Neural cell (in vitro differentiated cells): ENCODE measurements at regions not wholly inside any gene's neighbourhood (a gene's known extent, or its start where the extent isn't known, plus 50 kb on each side); places are given as distances from the start of the nearest gene placed in this dataset.

Experiments used
- H2AFZ ChIP-seq: fragments of 200-600, 300-800 bp; sonication (generic), shearing (Covaris generic); 2 replicates; pipeline ENCODE4 v1.6.0; 2014; ENCODE audit warnings: low read depth, mild to moderate bottlenecking, antibody characterized with exemption, low read length, moderate library complexity
- H3F3A ChIP-seq: fragments of 200-600 bp; shearing (Covaris generic); 2 replicates; pipeline ENCODE4 v1.6.1; 2016; ENCODE audit warnings: mild to moderate bottlenecking, moderate library complexity, mixed read lengths, antibody characterized with exemption, low read length; ENCODE audit not compliant: insufficient read depth, poor library complexity, severe bottlenecking
- H3K27ac ChIP-seq: fragments of 200-600, 300-800 bp; sonication (generic), shearing (Covaris generic); 2 replicates; pipeline ENCODE4 v1.5.1; 2014; ENCODE audit warnings: mild to moderate bottlenecking, low read length, moderate library complexity
- H3K27me3 ChIP-seq: fragments of 300-800, 200-600 bp; sonication (generic), shearing (Covaris generic); 2 replicates; pipeline ENCODE4 v1.6.0; 2014; ENCODE audit warnings: mild to moderate bottlenecking, low read depth, low read length, moderate library complexity; ENCODE audit not compliant: insufficient read depth
- H3K36me3 ChIP-seq: fragments of 300-800, 200-600 bp; sonication (generic), shearing (Covaris generic); 2 replicates; pipeline ENCODE4 v1.5.1; 2014; ENCODE audit warnings: mild to moderate bottlenecking, antibody characterized with exemption, low read length, moderate library complexity; ENCODE audit not compliant: insufficient read depth
- H3K4me2 ChIP-seq: fragments of 300-800, 200-600 bp; sonication (generic), shearing (Covaris generic); 2 replicates; pipeline ENCODE4 v1.6.0; 2014; ENCODE audit warnings: mild to moderate bottlenecking, low read length
- H3K4me3 ChIP-seq: fragments of 300-800, 200-600 bp; sonication (generic), shearing (Covaris generic); 2 replicates; pipeline ENCODE4 v1.5.1; 2014; ENCODE audit warnings: mild to moderate bottlenecking, low read length, moderate library complexity
- H3K79me2 ChIP-seq: fragments of 200-600 bp; shearing (Covaris generic); replicated peaks from 2 replicates; pipeline ENCODE4 v1.6.0; 2014; ENCODE audit warnings: mild to moderate bottlenecking, low read length, moderate library complexity; ENCODE audit not compliant: insufficient read depth
- H3K9ac ChIP-seq: fragments of 300-800, 200-600 bp; sonication (generic), shearing (Covaris generic); 2 replicates; pipeline ENCODE4 v1.6.1; 2016; ENCODE audit warnings: mild to moderate bottlenecking, low read length, mixed read lengths
- H3K9me2 ChIP-seq: fragments of 200-600 bp; shearing (Covaris generic); 2 replicates; pipeline ENCODE4 v1.6.1; 2016; ENCODE audit warnings: mild to moderate bottlenecking, low read length, mixed read lengths; ENCODE audit not compliant: insufficient read depth
- H3K9me3 ChIP-seq: fragments of 200-600, 300-800 bp; sonication (generic), shearing (Covaris generic); 2 replicates; pipeline ENCODE4 v1.6.1; 2016; ENCODE audit warnings: mild to moderate bottlenecking, mixed run types, low read length, moderate library complexity, mixed read lengths
- H4K20me1 ChIP-seq: fragments of 200-600 bp; shearing (Covaris generic); 2 replicates; pipeline ENCODE4 v1.6.1; 2016; ENCODE audit warnings: mild to moderate bottlenecking, mixed run types; ENCODE audit not compliant: insufficient read depth
- EP300 ChIP-seq: fragments of 450-650 bp; conservative IDR thresholded peaks from 2 replicates; pipeline ENCODE4 v1.6.1; 2014; ENCODE audit warnings: antibody characterized with exemption, mild to moderate bottlenecking, moderate library complexity; ENCODE audit not compliant: poor library complexity, severe bottlenecking
- EZH2 ChIP-seq: fragments of 200-600, 300-800 bp; shearing (Covaris generic), sonication (generic); IDR thresholded peaks from 2 replicates; pipeline ENCODE4 v1.6.1; 2014; ENCODE audit warnings: antibody characterized with exemption, low read length, borderline replicate concordance, mild to moderate bottlenecking; ENCODE audit not compliant: insufficient read depth, poor library complexity, severe bottlenecking
- MXI1 ChIP-seq: fragments of 450-650 bp; conservative IDR thresholded peaks from 2 replicates; pipeline ENCODE4 v1.6.1; 2014; ENCODE audit warnings: antibody characterized with exemption, mild to moderate bottlenecking; ENCODE audit not compliant: poor library complexity, severe bottlenecking
- POLR2AphosphoS5 ChIP-seq: IDR thresholded peaks from 2 replicates; pipeline ENCODE4 v1.6.1; 2012
- RAD21 ChIP-seq: fragments of 450-650 bp; conservative IDR thresholded peaks from 2 replicates; pipeline ENCODE4 v1.6.1; 2014; ENCODE audit warnings: antibody characterized with exemption, mild to moderate bottlenecking, moderate library complexity
- SMC3 ChIP-seq: fragments of 450-650 bp; conservative IDR thresholded peaks from 2 replicates; pipeline ENCODE4 v1.6.1; 2014; ENCODE audit warnings: antibody characterized with exemption, mild to moderate bottlenecking, moderate library complexity; ENCODE audit not compliant: poor library complexity
- TAF1 ChIP-seq: IDR thresholded peaks from 2 replicates; pipeline ENCODE4 v1.6.1; 2012; ENCODE audit warnings: low read depth
- TF ChIP-seq, protein P1 (sequence below): fragments of 450-650 bp; IDR thresholded peaks from 2 replicates; pipeline ENCODE4 v1.5.1; 2014; ENCODE audit warnings: antibody characterized with exemption, mild to moderate bottlenecking, moderate library complexity; ENCODE audit not compliant: poor library complexity, severe bottlenecking
- TF ChIP-seq, protein P2 (sequence below): IDR thresholded peaks from 2 replicates; pipeline ENCODE4 v1.6.1; 2012; ENCODE audit warnings: borderline replicate concordance

DNA sequence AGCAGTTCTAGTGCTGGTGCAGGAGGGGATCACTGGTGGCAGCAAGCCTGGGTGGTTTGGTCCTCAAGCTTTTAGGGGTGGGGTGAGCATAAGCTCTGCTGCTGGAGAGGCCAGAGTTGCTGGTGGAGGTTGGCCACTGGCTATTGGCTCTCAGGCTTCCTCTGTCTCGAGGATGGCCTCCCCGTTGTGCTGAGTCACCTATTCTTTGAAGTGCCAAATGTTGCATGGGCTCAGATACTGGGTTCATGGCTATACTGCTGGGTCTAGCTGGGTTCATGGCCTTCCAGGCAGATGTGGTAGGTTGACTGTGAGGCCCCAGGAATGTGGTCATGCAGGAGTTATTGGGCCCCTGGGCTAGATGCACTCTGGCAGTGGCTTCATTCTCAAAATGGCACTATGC, 466.3 kb downstream of the NAF1 start:
- H3K36me3 ChIP-seq = no peaks in the 10 kb centered on the region
- H3K9me2 ChIP-seq = no peaks in the 10 kb centered on the region
- no peak overlapping the region for H3K4me2 ChIP-seq
- no peak overlapping the region for H3K27ac ChIP-seq
- no peak for TF ChIP-seq RAD21
- no peak for TF ChIP-seq POLR2AphosphoS5
- no peak for TF ChIP-seq TAF1
- TF ChIP-seq, protein P1, sequence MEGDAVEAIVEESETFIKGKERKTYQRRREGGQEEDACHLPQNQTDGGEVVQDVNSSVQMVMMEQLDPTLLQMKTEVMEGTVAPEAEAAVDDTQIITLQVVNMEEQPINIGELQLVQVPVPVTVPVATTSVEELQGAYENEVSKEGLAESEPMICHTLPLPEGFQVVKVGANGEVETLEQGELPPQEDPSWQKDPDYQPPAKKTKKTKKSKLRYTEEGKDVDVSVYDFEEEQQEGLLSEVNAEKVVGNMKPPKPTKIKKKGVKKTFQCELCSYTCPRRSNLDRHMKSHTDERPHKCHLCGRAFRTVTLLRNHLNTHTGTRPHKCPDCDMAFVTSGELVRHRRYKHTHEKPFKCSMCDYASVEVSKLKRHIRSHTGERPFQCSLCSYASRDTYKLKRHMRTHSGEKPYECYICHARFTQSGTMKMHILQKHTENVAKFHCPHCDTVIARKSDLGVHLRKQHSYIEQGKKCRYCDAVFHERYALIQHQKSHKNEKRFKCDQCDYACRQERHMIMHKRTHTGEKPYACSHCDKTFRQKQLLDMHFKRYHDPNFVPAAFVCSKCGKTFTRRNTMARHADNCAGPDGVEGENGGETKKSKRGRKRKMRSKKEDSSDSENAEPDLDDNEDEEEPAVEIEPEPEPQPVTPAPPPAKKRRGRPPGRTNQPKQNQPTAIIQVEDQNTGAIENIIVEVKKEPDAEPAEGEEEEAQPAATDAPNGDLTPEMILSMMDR = no peak
- TF ChIP-seq SMC3 = no peak
- TF ChIP-seq EZH2 = no peak
- TF ChIP-seq, protein P2, sequence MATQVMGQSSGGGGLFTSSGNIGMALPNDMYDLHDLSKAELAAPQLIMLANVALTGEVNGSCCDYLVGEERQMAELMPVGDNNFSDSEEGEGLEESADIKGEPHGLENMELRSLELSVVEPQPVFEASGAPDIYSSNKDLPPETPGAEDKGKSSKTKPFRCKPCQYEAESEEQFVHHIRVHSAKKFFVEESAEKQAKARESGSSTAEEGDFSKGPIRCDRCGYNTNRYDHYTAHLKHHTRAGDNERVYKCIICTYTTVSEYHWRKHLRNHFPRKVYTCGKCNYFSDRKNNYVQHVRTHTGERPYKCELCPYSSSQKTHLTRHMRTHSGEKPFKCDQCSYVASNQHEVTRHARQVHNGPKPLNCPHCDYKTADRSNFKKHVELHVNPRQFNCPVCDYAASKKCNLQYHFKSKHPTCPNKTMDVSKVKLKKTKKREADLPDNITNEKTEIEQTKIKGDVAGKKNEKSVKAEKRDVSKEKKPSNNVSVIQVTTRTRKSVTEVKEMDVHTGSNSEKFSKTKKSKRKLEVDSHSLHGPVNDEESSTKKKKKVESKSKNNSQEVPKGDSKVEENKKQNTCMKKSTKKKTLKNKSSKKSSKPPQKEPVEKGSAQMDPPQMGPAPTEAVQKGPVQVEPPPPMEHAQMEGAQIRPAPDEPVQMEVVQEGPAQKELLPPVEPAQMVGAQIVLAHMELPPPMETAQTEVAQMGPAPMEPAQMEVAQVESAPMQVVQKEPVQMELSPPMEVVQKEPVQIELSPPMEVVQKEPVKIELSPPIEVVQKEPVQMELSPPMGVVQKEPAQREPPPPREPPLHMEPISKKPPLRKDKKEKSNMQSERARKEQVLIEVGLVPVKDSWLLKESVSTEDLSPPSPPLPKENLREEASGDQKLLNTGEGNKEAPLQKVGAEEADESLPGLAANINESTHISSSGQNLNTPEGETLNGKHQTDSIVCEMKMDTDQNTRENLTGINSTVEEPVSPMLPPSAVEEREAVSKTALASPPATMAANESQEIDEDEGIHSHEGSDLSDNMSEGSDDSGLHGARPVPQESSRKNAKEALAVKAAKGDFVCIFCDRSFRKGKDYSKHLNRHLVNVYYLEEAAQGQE = no peak
- no peak for TF ChIP-seq EP300
- no peak for TF ChIP-seq MXI1
- H3K4me3 ChIP-seq = no peak overlapping the region
- no peak overlapping the region for H2AFZ ChIP-seq
- no peaks in the 10 kb centered on the region for H3F3A ChIP-seq
- H4K20me1 ChIP-seq = no peaks in the 10 kb centered on the region
- no peaks in the 10 kb centered on the region for H3K79me2 ChIP-seq
- H3K9me3 ChIP-seq = no peaks in the 10 kb centered on the region
- H3K9ac ChIP-seq = no peak overlapping the region
- H3K27me3 ChIP-seq = no peaks in the 10 kb centered on the region

DNA sequence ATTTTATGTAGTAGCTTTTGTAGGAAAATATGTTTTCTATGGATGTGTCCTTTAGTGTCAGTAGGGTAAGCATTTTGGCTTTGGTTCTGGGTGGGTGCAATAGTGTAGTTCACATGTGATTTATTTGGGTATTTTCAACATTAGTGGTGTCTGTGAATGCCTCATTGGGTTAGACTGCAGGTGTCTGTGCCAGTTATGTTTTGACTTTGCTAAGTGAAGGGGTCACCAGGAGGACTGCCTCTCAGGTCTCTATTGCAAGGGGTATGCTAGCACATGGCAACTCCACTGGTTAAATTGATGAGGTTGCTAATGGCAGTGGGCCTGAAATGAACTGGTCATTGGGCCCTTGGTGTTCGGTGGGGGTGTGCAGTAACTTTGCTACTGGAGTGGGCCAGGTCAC, 467.1 kb downstream of the NAF1 start:
- no peak overlapping the region for H3K4me3 ChIP-seq
- H3K27me3 ChIP-seq = no peaks in the 10 kb centered on the region
- H4K20me1 ChIP-seq = no peaks in the 10 kb centered on the region
- H3K9ac ChIP-seq = no peak overlapping the region
- no peaks in the 10 kb centered on the region for H3F3A ChIP-seq
- H3K9me3 ChIP-seq = no peaks in the 10 kb centered on the region
- H3K9me2 ChIP-seq = no peaks in the 10 kb centered on the region
- H3K79me2 ChIP-seq = no peaks in the 10 kb centered on the region
- no peak for TF ChIP-seq MXI1
- no peak for TF ChIP-seq RAD21
- no peak for TF ChIP-seq EP300
- no peak for TF ChIP-seq TAF1
- TF ChIP-seq EZH2 = no peak
- TF ChIP-seq SMC3 = no peak
- TF ChIP-seq POLR2AphosphoS5 = no peak
- TF ChIP-seq, protein P1 = no peak
- TF ChIP-seq, protein P2 = no peak
- no peak overlapping the region for H2AFZ ChIP-seq
- no peaks in the 10 kb centered on the region for H3K36me3 ChIP-seq
- H3K4me2 ChIP-seq = no peak overlapping the region
- no peak overlapping the region for H3K27ac ChIP-seq
